ENCODE measurements at regions not wholly inside any gene's neighbourhood (a gene's known extent, or its start where the extent isn't known, plus 50 kb on each side); places are given as distances from the start of the nearest gene placed in this dataset.

DNA sequence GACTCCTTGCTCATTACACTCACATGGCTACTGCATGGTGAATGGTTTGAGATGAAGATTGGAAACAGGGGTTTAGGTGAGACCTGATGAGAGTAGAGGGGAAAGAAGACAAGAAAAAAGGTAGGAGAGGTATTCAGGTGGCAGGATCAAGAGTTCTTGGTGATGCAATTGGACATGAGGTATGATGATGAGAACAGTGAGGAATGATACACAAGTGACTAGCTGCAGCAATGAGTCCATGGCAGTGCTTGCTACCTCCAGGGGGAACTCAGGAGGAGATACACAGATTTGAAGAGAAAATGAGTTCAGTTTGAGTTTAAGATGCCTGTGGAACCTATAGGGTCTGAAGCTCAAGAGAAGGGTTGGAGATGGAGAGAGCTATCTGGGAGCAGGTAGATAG lies 62.1 kb upstream of the NFE2L2 start:
- DNase-seq (ENCODE audit: low spot score), result no peak
- no peaks in the 10 kb centered on the region for H3K79me2 ChIP-seq (ENCODE audit: low read depth)
- no peaks in the 10 kb centered on the region for H3K27me3 ChIP-seq
- peaks cover 2% of the 10 kb centered on the region for H3K4me1 Mint-ChIP-seq
- no peak overlapping the region for H2AFZ ChIP-seq (replicated peaks)
- H3K4me1 ChIP-seq, result no peaks in the 10 kb centered on the region
- no peaks in the 10 kb centered on the region for H3F3A ChIP-seq (ENCODE audit: low read depth)
- no peak overlapping the region for H3K4me2 ChIP-seq
- H3K36me3 Mint-ChIP-seq, result peaks cover 5% of the 10 kb centered on the region
- H3K9me3 Mint-ChIP-seq, result no peaks in the 10 kb centered on the region
- TF ChIP-seq, protein P1, sequence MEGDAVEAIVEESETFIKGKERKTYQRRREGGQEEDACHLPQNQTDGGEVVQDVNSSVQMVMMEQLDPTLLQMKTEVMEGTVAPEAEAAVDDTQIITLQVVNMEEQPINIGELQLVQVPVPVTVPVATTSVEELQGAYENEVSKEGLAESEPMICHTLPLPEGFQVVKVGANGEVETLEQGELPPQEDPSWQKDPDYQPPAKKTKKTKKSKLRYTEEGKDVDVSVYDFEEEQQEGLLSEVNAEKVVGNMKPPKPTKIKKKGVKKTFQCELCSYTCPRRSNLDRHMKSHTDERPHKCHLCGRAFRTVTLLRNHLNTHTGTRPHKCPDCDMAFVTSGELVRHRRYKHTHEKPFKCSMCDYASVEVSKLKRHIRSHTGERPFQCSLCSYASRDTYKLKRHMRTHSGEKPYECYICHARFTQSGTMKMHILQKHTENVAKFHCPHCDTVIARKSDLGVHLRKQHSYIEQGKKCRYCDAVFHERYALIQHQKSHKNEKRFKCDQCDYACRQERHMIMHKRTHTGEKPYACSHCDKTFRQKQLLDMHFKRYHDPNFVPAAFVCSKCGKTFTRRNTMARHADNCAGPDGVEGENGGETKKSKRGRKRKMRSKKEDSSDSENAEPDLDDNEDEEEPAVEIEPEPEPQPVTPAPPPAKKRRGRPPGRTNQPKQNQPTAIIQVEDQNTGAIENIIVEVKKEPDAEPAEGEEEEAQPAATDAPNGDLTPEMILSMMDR (IDR thresholded peaks at IDR 0.05), result no peak
- TF ChIP-seq EZH2 (IDR thresholded peaks at IDR 0.05), result no peak
- no peak for TF ChIP-seq EZH2phosphoT487 (IDR thresholded peaks at IDR 0.05)
- no peaks in the 10 kb centered on the region for H3K36me3 ChIP-seq
- H3K27ac Mint-ChIP-seq, result no peak overlapping the region
- no peak overlapping the region for H3K27ac ChIP-seq
- H3K9me3 ChIP-seq (ENCODE audit: low read depth), result no peaks in the 10 kb centered on the region
- H3K4me3 Mint-ChIP-seq, result no peak overlapping the region
- H3K27me3 Mint-ChIP-seq (ENCODE audit: insufficient read depth, low read depth), result peaks cover 2% of the 10 kb centered on the region
- H3K4me3 ChIP-seq, result no peak overlapping the region
- H3K9ac ChIP-seq, result no peak overlapping the region
- no peaks in the 10 kb centered on the region for H4K20me1 ChIP-seq (ENCODE audit: low read depth)

DNA sequence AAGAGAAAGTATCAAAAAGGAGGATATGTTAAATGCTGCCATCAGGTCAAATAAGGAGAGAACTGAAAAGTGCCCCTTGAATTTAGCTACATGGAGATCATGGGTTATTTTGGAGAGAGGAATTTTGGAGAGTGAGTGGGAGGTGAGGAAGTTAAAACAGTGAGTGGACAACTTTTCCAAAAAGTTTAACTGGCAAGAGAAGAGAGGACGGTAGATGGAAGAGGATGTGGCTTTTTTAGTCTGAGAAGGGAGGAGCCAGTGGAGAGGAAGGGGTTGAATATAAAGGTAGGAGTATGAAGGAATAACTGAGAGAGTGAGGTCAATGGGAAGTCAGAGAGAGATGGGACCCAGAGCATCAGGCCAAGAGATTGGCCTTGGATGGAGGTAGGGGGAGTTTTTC lies 62.5 kb upstream of the NFE2L2 start:
- H3K9ac ChIP-seq, result no peak overlapping the region
- H3K36me3 Mint-ChIP-seq, result peaks cover 5% of the 10 kb centered on the region
- no peak overlapping the region for H3K4me3 ChIP-seq
- H3K27me3 ChIP-seq, result no peaks in the 10 kb centered on the region
- H3K4me1 ChIP-seq, result peaks cover 4% of the 10 kb centered on the region
- no peak for DNase-seq (ENCODE audit: low spot score)
- peaks cover 6% of the 10 kb centered on the region for H3K4me1 Mint-ChIP-seq
- no peak overlapping the region for H3K27ac ChIP-seq
- no peaks in the 10 kb centered on the region for H3K36me3 ChIP-seq
- no peaks in the 10 kb centered on the region for H4K20me1 ChIP-seq (ENCODE audit: low read depth)
- no peak for TF ChIP-seq EZH2 (IDR thresholded peaks at IDR 0.05)
- TF ChIP-seq, protein P1 (IDR thresholded peaks at IDR 0.05), result no peak
- no peak for TF ChIP-seq EZH2phosphoT487 (IDR thresholded peaks at IDR 0.05)
- no peak overlapping the region for H3K27ac Mint-ChIP-seq
- H3K27me3 Mint-ChIP-seq (ENCODE audit: insufficient read depth, low read depth), result peaks cover 2% of the 10 kb centered on the region
- no peak overlapping the region for H3K4me3 Mint-ChIP-seq
- no peaks in the 10 kb centered on the region for H3F3A ChIP-seq (ENCODE audit: low read depth)
- no peaks in the 10 kb centered on the region for H3K9me3 Mint-ChIP-seq
- H3K79me2 ChIP-seq (ENCODE audit: low read depth), result no peaks in the 10 kb centered on the region
- no peak overlapping the region for H3K4me2 ChIP-seq
- no peaks in the 10 kb centered on the region for H3K9me3 ChIP-seq (ENCODE audit: low read depth)
- H2AFZ ChIP-seq (replicated peaks), result no peak overlapping the region

DNA sequence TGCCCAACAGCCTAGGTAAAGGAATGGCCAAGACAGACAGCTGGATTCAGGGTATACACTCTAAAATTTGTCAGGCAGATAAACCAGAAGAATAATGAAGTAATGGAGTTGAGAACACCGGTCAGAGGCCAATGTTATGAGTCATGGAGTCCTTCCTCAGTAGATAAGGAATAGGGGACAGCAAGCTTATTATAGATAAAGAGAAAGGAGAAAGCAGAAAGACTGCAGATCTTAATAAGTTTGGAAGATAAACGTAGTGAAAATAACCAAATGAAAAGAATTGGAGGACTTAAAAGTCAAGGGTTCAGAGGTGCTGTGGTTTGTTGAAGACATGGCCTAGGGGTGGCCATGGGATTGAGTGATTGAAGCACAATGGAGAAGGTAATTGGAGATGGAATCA lies 63.5 kb upstream of the NFE2L2 start:
- no peaks in the 10 kb centered on the region for H3K36me3 ChIP-seq
- peaks cover 2% of the 10 kb centered on the region for H3K27me3 Mint-ChIP-seq (ENCODE audit: insufficient read depth, low read depth)
- H2AFZ ChIP-seq (replicated peaks), result no peak overlapping the region
- H3K27me3 ChIP-seq, result no peaks in the 10 kb centered on the region
- H3K4me1 Mint-ChIP-seq, result peaks cover 7% of the 10 kb centered on the region
- H4K20me1 ChIP-seq (ENCODE audit: low read depth), result no peaks in the 10 kb centered on the region
- H3K4me3 ChIP-seq, result no peak overlapping the region
- H3K4me3 Mint-ChIP-seq, result no peak overlapping the region
- DNase-seq (ENCODE audit: low spot score), result no peak
- H3K9ac ChIP-seq, result no peak overlapping the region
- no peak overlapping the region for H3K27ac ChIP-seq
- H3K9me3 Mint-ChIP-seq, result no peaks in the 10 kb centered on the region
- H3F3A ChIP-seq (ENCODE audit: low read depth), result no peaks in the 10 kb centered on the region
- H3K27ac Mint-ChIP-seq, result no peak overlapping the region
- H3K9me3 ChIP-seq (ENCODE audit: low read depth), result no peaks in the 10 kb centered on the region
- peaks cover 4% of the 10 kb centered on the region for H3K36me3 Mint-ChIP-seq
- TF ChIP-seq EZH2phosphoT487 (IDR thresholded peaks at IDR 0.05) (no peak), EZH2 (IDR thresholded peaks at IDR 0.05) (no peak)
- TF ChIP-seq, protein P1 (IDR thresholded peaks at IDR 0.05), result no peak
- no peak overlapping the region for H3K4me2 ChIP-seq
- no peaks in the 10 kb centered on the region for H3K79me2 ChIP-seq (ENCODE audit: low read depth)
- H3K4me1 ChIP-seq, result peaks cover 6% of the 10 kb centered on the region
